Common myeloid progenitor, CD34-positive (primary cell): ENCODE measurements at regions not wholly inside any gene's neighbourhood (a gene's known extent, or its start where the extent isn't known, plus 50 kb on each side); places are given as distances from the start of the nearest gene placed in this dataset.

Experiments used
- CTCF ChIA-PET: fragments of 350-600 bp; sonication (Branson Sonifier 250); formaldehyde crosslinking; loops from one replicate; lab custom pipeline; 2021; ENCODE audit warnings: antibody characterized with exemption; lab: Charles Lee
- POLR2A ChIA-PET: fragments of 350-600 bp; sonication (Branson Sonifier 250); formaldehyde crosslinking; loops from one replicate; lab custom pipeline; 2021; ENCODE audit warnings: antibody characterized with exemption; lab: Charles Lee
- DNase-seq, 3 donors: peaks; one replicate each; pipeline versions ENCODE4 v3.0.0 to v3.0.0-alpha.2; 2013
- H3K27ac ChIP-seq, 2 experiments: 1 replicate in 1 of 2; 2 replicates in 1 of 2; pipeline ENCODE4 v1.7.0; 2013; ENCODE audit warnings: inconsistent platforms in 2 of 2, low read length in 2 of 2, mild to moderate bottlenecking in 2 of 2, low read depth in 1 of 2, moderate library complexity in 1 of 2; ENCODE audit not compliant: severe bottlenecking in 2 of 2, insufficient read depth in 1 of 2, poor library complexity in 1 of 2
- H3K27me3 ChIP-seq, 5 experiments: replicated peaks in 2 of 5; 1 replicate in 3 of 5; 2 replicates in 2 of 5; pipeline versions ENCODE4 v1.6.1 to v1.7.0; 2013; ENCODE audit warnings: low read length in 4 of 5, mild to moderate bottlenecking in 2 of 5, moderate library complexity in 2 of 5, inconsistent platforms in 1 of 5; ENCODE audit not compliant: insufficient read depth in 5 of 5, control insufficient read depth in 4 of 5
- H3K36me3 ChIP-seq, 4 experiments: 1 replicate in 2 of 4; 2 replicates in 2 of 4; pipeline versions ENCODE4 v1.6.1 to v1.7.0; 2013; ENCODE audit warnings: low read length in 3 of 4, control low read depth in 1 of 4, mild to moderate bottlenecking in 1 of 4; ENCODE audit not compliant: control insufficient read depth in 4 of 4, insufficient read depth in 4 of 4
- H3K4me1 ChIP-seq, 4 experiments: 1 replicate in 3 of 4; 2 replicates in 1 of 4; pipeline versions ENCODE4 v1.6.1 to v1.7.1; 2013; ENCODE audit warnings: low read length in 3 of 4, mild to moderate bottlenecking in 3 of 4, control low read depth in 1 of 4, inconsistent platforms in 1 of 4, moderate library complexity in 1 of 4; ENCODE audit not compliant: control insufficient read depth in 4 of 4, insufficient read depth in 4 of 4; ENCODE audit errors: control extremely low read depth in 1 of 4
- H3K4me3 ChIP-seq, 7 experiments: 1 replicate in 4 of 7; 2 replicates in 3 of 7; pipeline versions ENCODE4 v1.5.1 to v1.7.0; 2013; ENCODE audit warnings: mild to moderate bottlenecking in 7 of 7, low read length in 6 of 7, moderate library complexity in 6 of 7, inconsistent platforms in 2 of 7, low read depth in 2 of 7, control low read depth in 1 of 7; ENCODE audit not compliant: insufficient read depth in 4 of 7, control insufficient read depth in 1 of 7; ENCODE audit errors: extremely low read depth in 1 of 7
- H3K9me3 ChIP-seq, 5 experiments: 1 replicate in 4 of 5; 2 replicates in 1 of 5; pipeline versions ENCODE4 v1.6.1 to v1.7.1; 2013; ENCODE audit warnings: low read length in 4 of 5, mild to moderate bottlenecking in 2 of 5, inconsistent platforms in 1 of 5, low read depth in 1 of 5, moderate library complexity in 1 of 5; ENCODE audit not compliant: control insufficient read depth in 4 of 5, insufficient read depth in 2 of 5; ENCODE audit errors: control extremely low read depth in 1 of 5
- WGBS: methylation state at CpG from one replicate; pipeline ENCODE4 v1.1.5; 2013; ENCODE audit not compliant: insufficient coverage; 5-methylcytosine and 5-hydroxymethylcytosine counted together

- H3K36me3 ChIP-seq = no peaks in the 10 kb centered on the region
- no peaks in the 10 kb centered on the region for H3K27me3 ChIP-seq
- 97% methylated on average over 6 of the region's 7 CpGs for WGBS
- DNase-seq = no peak
- peaks cover 0 to 20% (median 14%) of the 10 kb centered on the region in 4 experiments for H3K4me1 ChIP-seq
- CTCF ChIA-PET = interaction anchor here (1.3 to 3.8 kb wide), 2 partner anchors 12 to 16 kb away, joined by 7 to 19 read pairs; no protein-coding TSS in a partner anchor
- POLR2A ChIA-PET = no interaction called here
- no peak overlapping the region for H3K4me3 ChIP-seq
- H3K27ac ChIP-seq = no peak overlapping the region
- no peaks in the 10 kb centered on the region for H3K9me3 ChIP-seq
Observed at GRCh38 chr3:72295962-72296450, 511.1 kb upstream of the PROK2 start.

GRCh38 chr3:72295276-72295961, 510.5 kb upstream of the PROK2 start:
- H3K36me3 ChIP-seq = no peaks in the 10 kb centered on the region
- no peak for DNase-seq
- ChIA-PET POLR2A (interaction anchor here (0.6 kb wide), 1 partner anchor 250 kb away, joined by 3 read pairs; no protein-coding TSS in a partner anchor), CTCF (interaction anchor here (1.2 to 3.8 kb wide), 3 partner anchors 12 to 17 kb away, joined by 3 to 19 read pairs (median 7); no protein-coding TSS in a partner anchor)
- H3K9me3 ChIP-seq = no peaks in the 10 kb centered on the region
- no peak overlapping the region for H3K4me3 ChIP-seq
- peaks cover 0 to 25% (median 19%) of the 10 kb centered on the region in 4 experiments for H3K4me1 ChIP-seq
- H3K27me3 ChIP-seq = no peaks in the 10 kb centered on the region
- 96% methylated on average over 2 of the region's 7 CpGs for WGBS
- no peak overlapping the region for H3K27ac ChIP-seq

GRCh38 chr3:72290859-72291638, 506.1 kb upstream of the PROK2 start:
- POLR2A ChIA-PET = interaction anchor here (0.6 kb wide), 1 partner anchor 32 kb away, joined by 3 read pairs; no protein-coding TSS in a partner anchor
- peaks cover 4 to 41% (median 38%) of the 10 kb centered on the region in 4 experiments for H3K4me1 ChIP-seq
- peak in 2 of 3 donors; percentile 71 for DNase-seq
- no peak overlapping the region for H3K27ac ChIP-seq
- H3K36me3 ChIP-seq = no peaks in the 10 kb centered on the region
- no peaks in the 10 kb centered on the region for H3K9me3 ChIP-seq
- H3K27me3 ChIP-seq = no peaks in the 10 kb centered on the region
- CTCF ChIA-PET = interaction anchor here (0.9 to 1.7 kb wide), 3 partner anchors 12 to 51 kb away, joined by 3 to 13 read pairs (median 3); no protein-coding TSS in a partner anchor
- no peak overlapping the region for H3K4me3 ChIP-seq
- 71% methylated on average over 7 of the region's 10 CpGs for WGBS

GRCh38 chr3:72289692-72290071, 504.7 kb upstream of the PROK2 start:
- Histone ChIP-seq H3K27ac (peak overlapping the region; percentile 30 to 73), H3K9me3 (no peaks in the 10 kb centered on the region), H3K4me3 (peak overlapping the region in 4 of 7 experiments; percentile 6 to 55 (median 49)), H3K27me3 (no peaks in the 10 kb centered on the region), H3K4me1 (peaks cover 4 to 41% (median 38%) of the 10 kb centered on the region in 4 experiments), H3K36me3 (no peaks in the 10 kb centered on the region)
- WGBS = 100% methylated on average over 1 of the region's 4 CpGs
- CTCF ChIA-PET = interaction anchor here (1.0 to 2.4 kb wide), 11 partner anchors 10 to 415 kb away, joined by 3 to 9 read pairs (median 3); no protein-coding TSS in a partner anchor
- POLR2A ChIA-PET = interaction anchor here (0.9 to 1.9 kb wide), 6 partner anchors 9 to 189 kb away, joined by 3 to 10 read pairs (median 4); no protein-coding TSS in a partner anchor
- DNase-seq = no peak

- Histone ChIP-seq H3K9me3 (no peaks in the 10 kb centered on the region), H3K4me1 (peaks cover 4 to 41% (median 38%) of the 10 kb centered on the region in 4 experiments), H3K36me3 (no peaks in the 10 kb centered on the region), H3K4me3 (peak overlapping the region in 6 of 7 experiments; percentile 6 to 55 (median 49)), H3K27me3 (no peaks in the 10 kb centered on the region), H3K27ac (peak overlapping the region; percentile 30 to 73)
- CTCF ChIA-PET = interaction anchor here (1.0 to 2.4 kb wide), 15 partner anchors 9 to 414 kb away, joined by 3 to 9 read pairs (median 3); no protein-coding TSS in a partner anchor
- peak; percentile 93 to 99 (median 96) for DNase-seq
- POLR2A ChIA-PET = interaction anchor here (0.6 to 1.9 kb wide), 8 partner anchors 9 to 188 kb away, joined by 3 to 10 read pairs (median 4); no protein-coding TSS in a partner anchor
- WGBS = 0% methylated on average over 19 of the region's 25 CpGs
Observed at GRCh38 chr3:72288955-72289691, 504.2 kb upstream of the PROK2 start.

GRCh38 chr3:72287956-72288355, 503.0 kb upstream of the PROK2 start:
- WGBS = 86% methylated on average over 1 of the region's 1 CpG
- POLR2A ChIA-PET = interaction anchor here (1.1 kb wide), 1 partner anchor 59 kb away, joined by 3 read pairs; no protein-coding TSS in a partner anchor
- H3K4me1 ChIP-seq = peaks cover 4 to 41% (median 38%) of the 10 kb centered on the region in 4 experiments
- peaks cover 0 to 2% (median 0%) of the 10 kb centered on the region in 5 experiments for H3K9me3 ChIP-seq
- DNase-seq = no peak
- H3K36me3 ChIP-seq = no peaks in the 10 kb centered on the region
- no peaks in the 10 kb centered on the region for H3K27me3 ChIP-seq
- no peak overlapping the region for H3K4me3 ChIP-seq
- peak overlapping the region in 1 of 2 experiments; percentile 73 for H3K27ac ChIP-seq
- CTCF ChIA-PET = interaction anchor here (1.2 to 2.4 kb wide), 5 partner anchors 8 to 59 kb away, joined by 3 to 9 read pairs (median 4); no protein-coding TSS in a partner anchor
